Lower leg skin (tissue), 4 donors: ENCODE measurements at regions not wholly inside any gene's neighbourhood (a gene's known extent, or its start where the extent isn't known, plus 50 kb on each side); places are given as distances from the start of the nearest gene placed in this dataset.

Experiments
- DNase-seq, 2 donors: peaks; one replicate each; pipeline ENCODE4 v3.0.0-alpha.2; 2019; ENCODE audit warnings: low spot score in 2 of 2
- H3K4me3 ChIP-seq: fragments of 200-600 bp; sonication (generic); 2 replicates; pipeline ENCODE4 v1.5.1; 2017; ENCODE audit warnings: mild to moderate bottlenecking, low read depth; ENCODE audit not compliant: poor library complexity, severe bottlenecking
- CTCF ChIP-seq, 3 donors: fragments of 450-650 bp; IDR thresholded peaks; one replicate each; pipeline ENCODE4 v1.5.1; 2016; ENCODE audit warnings: antibody characterized with exemption in 3 of 3, mild to moderate bottlenecking in 3 of 3, moderate library complexity in 2 of 3
- POLR2A ChIP-seq, 2 donors: fragments of 450-650 bp; IDR thresholded peaks; one replicate each; pipeline ENCODE4 v1.6.1; 2016 to 2017; ENCODE audit warnings: antibody characterized with exemption in 2 of 2, mild to moderate bottlenecking in 1 of 2, moderate library complexity in 1 of 2
- WGBS, 2 donors: methylation state at CpG; one replicate each; pipeline ENCODE4 v1.1.5; 2018; 5-methylcytosine and 5-hydroxymethylcytosine counted together
- intact Hi-C: fragments of 100-400 bp; cut with DNase I; formaldehyde crosslinking; loops from one replicate; pipeline ENCODE4 v1.15.0; 2023; ENCODE audit warnings: low total_unique reads

- no peak for TF ChIP-seq CTCF (IDR thresholded peaks at IDR 0.05)
- no peak for TF ChIP-seq POLR2A (IDR thresholded peaks at IDR 0.05)
- intact Hi-C loops = no loop called here
- 41 to 43% methylated on average over 16 of the region's 16 CpGs for WGBS, 2 donors
- DNase-seq = no peak
- no peak overlapping the region for H3K4me3 ChIP-seq
These were observed 246.1 kb downstream of the LY86 start for GRCh38 chr6:6834356-6835222.

GRCh38 chr6:6835223-6835503, 246.6 kb downstream of the LY86 start:
- 73 to 77% methylated on average over 1 of the region's 1 CpG for WGBS, 2 donors
- DNase-seq = no peak
- no peak for TF ChIP-seq POLR2A (IDR thresholded peaks at IDR 0.05)
- no peak for TF ChIP-seq CTCF (IDR thresholded peaks at IDR 0.05)
- no peak overlapping the region for H3K4me3 ChIP-seq
- intact Hi-C loops = no loop called here

- intact Hi-C loops = no loop called here
- TF ChIP-seq CTCF (IDR thresholded peaks at IDR 0.05) (no peak), POLR2A (IDR thresholded peaks at IDR 0.05) (no peak)
- no peak for DNase-seq
- WGBS, 2 donors = 78 to 85% methylated on average over 3 of the region's 3 CpGs
- no peak overlapping the region for H3K4me3 ChIP-seq
These were observed 248.3 kb downstream of the LY86 start for GRCh38 chr6:6836609-6837406.

GRCh38 chr6:6837541-6838080, 249.1 kb downstream of the LY86 start:
- no peak for DNase-seq
- TF ChIP-seq CTCF (IDR thresholded peaks at IDR 0.05) (no peak), POLR2A (IDR thresholded peaks at IDR 0.05) (no peak)
- intact Hi-C loops = no loop called here
- H3K4me3 ChIP-seq = no peak overlapping the region
- 76 to 78% methylated on average over 4 of the region's 4 CpGs for whole genome bisulfite sequencing, 2 donors

GRCh38 chr6:6840831-6841291, 252.3 kb downstream of the LY86 start:
- 85% methylated on average over 5 of the region's 5 CpGs for WGBS, 2 donors
- intact Hi-C loops = no loop called here
- no peak for TF ChIP-seq CTCF (IDR thresholded peaks at IDR 0.05)
- H3K4me3 ChIP-seq = no peak overlapping the region
- DNase-seq = no peak
